Heart right ventricle (tissue), 16 donors: ENCODE measurements at regions not wholly inside any gene's neighbourhood (a gene's known extent, or its start where the extent isn't known, plus 50 kb on each side); places are given as distances from the start of the nearest gene placed in this dataset.

Source experiments
- ATAC-seq, 8 donors: fragments of 200-7000 bp; cut with Tn5 transposase; one replicate each; pipeline ENCODE4 v1.9.1; 2020; ENCODE audit warnings: mild to moderate bottlenecking in 8 of 8, moderate library complexity in 8 of 8, moderate number of reproducible peaks in 1 of 8
- DNase-seq, 2 donors: peaks; one replicate each; pipeline ENCODE4 v3.0.0-alpha.2; 2020
- H3K27ac ChIP-seq, 10 donors: fragments of 200-600 bp; sonication (generic) in 2 of 10; one replicate each; pipeline versions ENCODE4 v1.5.0 to v1.8.0; 2020 to 2022; ENCODE audit warnings: mild to moderate bottlenecking in 3 of 10
- H3K27me3 ChIP-seq, 7 donors: fragments of 200-600 bp; one replicate each; pipeline ENCODE4 v1.8.0; 2021 to 2022; ENCODE audit warnings: mild to moderate bottlenecking in 2 of 7
- H3K36me3 ChIP-seq, 9 donors: fragments of 200-600 bp; sonication (generic) in 1 of 9; one replicate each; pipeline versions ENCODE4 v1.5.0 to v1.8.0; 2020 to 2022; ENCODE audit warnings: mild to moderate bottlenecking in 2 of 9
- H3K4me1 ChIP-seq, 9 donors: fragments of 200-600 bp; sonication (generic) in 1 of 9; one replicate each; pipeline versions ENCODE4 v1.5.0 to v1.8.0; 2020 to 2022; ENCODE audit warnings: mild to moderate bottlenecking in 4 of 9
- H3K4me3 ChIP-seq, 10 donors: fragments of 200-600 bp; sonication (generic) in 2 of 10; one replicate each; pipeline versions ENCODE4 v1.5.0 to v1.8.0; 2020 to 2022; ENCODE audit warnings: mild to moderate bottlenecking in 7 of 10, moderate library complexity in 2 of 10
- H3K9me3 ChIP-seq, 11 donors: fragments of 200-600 bp in 10 of 11; sonication (generic) in 2 of 11; one replicate each; pipeline versions ENCODE4 v1.5.0 to v1.8.0; 2013 to 2022; ENCODE audit warnings: mild to moderate bottlenecking in 2 of 11, control low read depth in 1 of 11, moderate library complexity in 1 of 11
- CTCF ChIP-seq, 9 donors: fragments of 200-600 bp; sonication (generic) in 2 of 9; IDR thresholded peaks; one replicate each; pipeline versions ENCODE4 v1.5.0 to v1.8.0; 2021 to 2022; ENCODE audit warnings: antibody characterized with exemption in 9 of 9, mild to moderate bottlenecking in 5 of 9, moderate library complexity in 1 of 9
- WGBS, 2 donors: extraction: QIAGEN DNeasy Blood & Tissue Kit; methylation state at CpG; one replicate each; pipeline ENCODE4 v1.1.7; 2013; ENCODE audit warnings: inconsistent platforms in 1 of 2; 5-methylcytosine and 5-hydroxymethylcytosine counted together
- intact Hi-C, 10 donors: fragments of 100-400 bp; cut with DNase I; formaldehyde crosslinking; loops; one replicate each; pipeline versions ENCODE4 v1.11.1 to v1.14.2; 2022
- donor health status: Arrhythmogenic right ventricular cardiomyopathy.
- donor health status: ischemic (EF 13 %, LVEDD 7.1; RV severe dilation, severe dysfunction).
- donor health status: healthy with polysubstance abuse.
- donor health status: DM: no; HTN: yes; CAD: no.
- donor health status: DM: no; HTN: no; CAD: no.
- donor health status: ischemic (EF 25% LVEDD 6.9; RV normal size, moderate dysfunction).
- donor health status: ischemic (EF 25% LVEDD 5.7; RV mildly dilated, moderate dysfunction).
- donor health status: healthy.
- donor health status: DM: yes; HTN: yes; CAD: no.
- donor health status: Ischemic cardiomyopathy.
- donor health status: ischemic (EF 35%, LVEDD 5.7; RV mildly dilated, moderate dysfunction).
- donor health status: nonischemic (EF 11% LVEDD 7.7; RV severe dilation, severe dysfunction).
- donor health status: DM: yes; HTN: yes; CAD: no.
- donor health status: PGD.
- donor health status: ischemic (EF 29% LVEDD 5.4; RV normal size, mild dysfunction).
- donor health status: nonischemic (EF 23%, LVEDD 6.1; RV moderate dilation, normal function).

- WGBS, 2 donors = 82 to 89% methylated on average over 2 of the region's 2 CpGs
Measured at GRCh38 chr13:54768214-54768613, 1739.6 kb downstream of the OLFM4 start.

GRCh38 chr13:54775501-54776191 lies 1747.0 kb downstream of the OLFM4 start:
- no peak for TF ChIP-seq CTCF (IDR thresholded peaks at IDR 0.05)
- H3K27ac ChIP-seq = no peak overlapping the region
- no peak overlapping the region for H3K4me3 ChIP-seq
- DNase-seq (no peak), ATAC-seq (no peak)
- intact Hi-C loops = no loop called here
- H3K36me3 ChIP-seq = no peaks in the 10 kb centered on the region
- 80 to 87% methylated on average over 13 of the region's 13 CpGs for WGBS, 2 donors
- H3K4me1 ChIP-seq = no peaks in the 10 kb centered on the region
- peaks cover 0 to 17% (median 0%) of the 10 kb centered on the region in 11 donors for H3K9me3 ChIP-seq
- H3K27me3 ChIP-seq = no peaks in the 10 kb centered on the region

More at GRCh38 chr13:54768214-54768613, 1739.6 kb downstream of the OLFM4 start:
- Histone ChIP-seq H3K27ac (no peak overlapping the region), H3K4me3 (no peak overlapping the region), H3K27me3 (no peaks in the 10 kb centered on the region), H3K36me3 (no peaks in the 10 kb centered on the region), H3K9me3 (no peaks in the 10 kb centered on the region), H3K4me1 (no peaks in the 10 kb centered on the region)
- TF ChIP-seq CTCF (IDR thresholded peaks at IDR 0.05) = no peak
- intact Hi-C loops = no loop called here
- DNase-seq (no peak), ATAC-seq (no peak)

GRCh38 chr13:54787754-54788153 lies 1759.1 kb downstream of the OLFM4 start:
- intact Hi-C loops = no loop called here
- DNase-seq = no peak

GRCh38 chr13:54799621-54800226 lies 1771.1 kb downstream of the OLFM4 start:
- Histone ChIP-seq H3K27ac (no peak overlapping the region), H3K36me3 (no peaks in the 10 kb centered on the region), H3K9me3 (peaks cover 0 to 6% (median 0%) of the 10 kb centered on the region in 11 donors), H3K4me3 (no peak overlapping the region), H3K27me3 (no peaks in the 10 kb centered on the region), H3K4me1 (no peaks in the 10 kb centered on the region)
- intact Hi-C loops = no loop called here
- 91 to 92% methylated on average over 34 to 37 of the region's 37 CpGs for WGBS, 2 donors
- DNase-seq (no peak), ATAC-seq (no peak)
- TF ChIP-seq CTCF (IDR thresholded peaks at IDR 0.05) = no peak

More at GRCh38 chr13:54787754-54788153, 1759.1 kb downstream of the OLFM4 start:
- no peaks in the 10 kb centered on the region for H3K27me3 ChIP-seq
- no peaks in the 10 kb centered on the region for H3K4me1 ChIP-seq
- ATAC-seq = no peak
- TF ChIP-seq CTCF (IDR thresholded peaks at IDR 0.05) = no peak
- no peaks in the 10 kb centered on the region for H3K36me3 ChIP-seq
- 87 to 90% methylated on average over 12 of the region's 12 CpGs for WGBS, 2 donors
- no peak overlapping the region for H3K4me3 ChIP-seq
- peaks cover 0 to 26% (median 0%) of the 10 kb centered on the region in 11 donors for H3K9me3 ChIP-seq
- no peak overlapping the region for H3K27ac ChIP-seq
